Mucosa of rectum (tissue), 2 donors: ENCODE measurements at regions not wholly inside any gene's neighbourhood (a gene's known extent, or its start where the extent isn't known, plus 50 kb on each side); places are given as distances from the start of the nearest gene placed in this dataset.

Experiments used
- H3K27ac ChIP-seq, 2 donors: one replicate each; pipeline ENCODE4 v1.7.0; 2013; ENCODE audit warnings: inconsistent platforms in 2 of 2, low read depth in 2 of 2, low read length in 2 of 2
- H3K27me3 ChIP-seq, 2 donors: one replicate each; pipeline ENCODE4 v1.7.0; 2013; ENCODE audit warnings: low read length in 2 of 2; ENCODE audit not compliant: control insufficient read depth in 2 of 2, insufficient read depth in 2 of 2
- H3K36me3 ChIP-seq, 2 donors: one replicate each; pipeline ENCODE4 v1.7.0; 2013; ENCODE audit warnings: low read length in 2 of 2; ENCODE audit not compliant: control insufficient read depth in 2 of 2, insufficient read depth in 2 of 2
- H3K4me1 ChIP-seq, 2 donors: one replicate each; pipeline ENCODE4 v1.7.0; 2013; ENCODE audit warnings: low read length in 2 of 2, mild to moderate bottlenecking in 1 of 2; ENCODE audit not compliant: control insufficient read depth in 2 of 2, insufficient read depth in 2 of 2
- H3K4me3 ChIP-seq, 2 donors: one replicate each; pipeline ENCODE4 v1.7.0; 2013; ENCODE audit warnings: low read length in 2 of 2
- H3K9ac ChIP-seq, 2 donors: one replicate each; pipeline ENCODE4 v1.7.0; 2013; ENCODE audit warnings: low read length in 2 of 2, low read depth in 1 of 2, mild to moderate bottlenecking in 1 of 2
- H3K9me3 ChIP-seq, 2 donors: one replicate each; pipeline ENCODE4 v1.7.0; 2013; ENCODE audit warnings: low read length in 2 of 2; ENCODE audit not compliant: control insufficient read depth in 2 of 2
- donor health status: healthy.
- donor health status: Normal muscosa, but diverticular disease.

GRCh38 chr4:179509489-179509888 lies 2067.3 kb upstream of the AGA start:
- Histone ChIP-seq H3K4me3 (no peak overlapping the region), H3K9ac (no peak overlapping the region)

GRCh38 chr4:179521952-179522351 lies 2079.7 kb upstream of the AGA start:
- Histone ChIP-seq H3K27me3 (no peaks in the 10 kb centered on the region), H3K9ac (no peak overlapping the region), H3K4me1 (no peaks in the 10 kb centered on the region), H3K36me3 (no peaks in the 10 kb centered on the region), H3K27ac (no peak overlapping the region), H3K4me3 (no peak overlapping the region), H3K9me3 (no peaks in the 10 kb centered on the region)

More at GRCh38 chr4:179509489-179509888, 2067.3 kb upstream of the AGA start:
- Histone ChIP-seq H3K27me3 (no peaks in the 10 kb centered on the region), H3K36me3 (no peaks in the 10 kb centered on the region), H3K9me3 (peaks cover 0 to 3% of the 10 kb centered on the region in 2 donors), H3K27ac (no peak overlapping the region), H3K4me1 (no peaks in the 10 kb centered on the region)

- Histone ChIP-seq H3K27ac (no peak overlapping the region), H3K27me3 (no peaks in the 10 kb centered on the region), H3K4me1 (no peaks in the 10 kb centered on the region), H3K36me3 (no peaks in the 10 kb centered on the region), H3K9ac (no peak overlapping the region), H3K9me3 (no peaks in the 10 kb centered on the region), H3K4me3 (no peak overlapping the region)
Observed at GRCh38 chr4:179530958-179531357, 2088.7 kb upstream of the AGA start.

- Histone ChIP-seq H3K9me3 (peaks cover 0 to 5% of the 10 kb centered on the region in 2 donors), H3K4me3 (no peak overlapping the region), H3K27ac (no peak overlapping the region), H3K36me3 (no peaks in the 10 kb centered on the region), H3K4me1 (no peaks in the 10 kb centered on the region), H3K9ac (no peak overlapping the region), H3K27me3 (no peaks in the 10 kb centered on the region)
Observed at GRCh38 chr4:179536694-179537093, 2094.5 kb upstream of the AGA start.

GRCh38 chr4:179539641-179540040 lies 2097.4 kb upstream of the AGA start:
- no peak overlapping the region for H3K9ac ChIP-seq
- H3K36me3 ChIP-seq, result no peaks in the 10 kb centered on the region
- H3K4me1 ChIP-seq, result no peaks in the 10 kb centered on the region
- H3K9me3 ChIP-seq, result peaks cover 0 to 5% of the 10 kb centered on the region in 2 donors
- H3K27ac ChIP-seq, result no peak overlapping the region
- no peak overlapping the region for H3K4me3 ChIP-seq
- H3K27me3 ChIP-seq, result no peaks in the 10 kb centered on the region

GRCh38 chr4:179543771-179544170 lies 2101.5 kb upstream of the AGA start:
- Histone ChIP-seq H3K27me3 (no peaks in the 10 kb centered on the region), H3K9me3 (peaks cover 0 to 5% of the 10 kb centered on the region in 2 donors), H3K4me3 (no peak overlapping the region), H3K9ac (no peak overlapping the region), H3K27ac (no peak overlapping the region), H3K36me3 (no peaks in the 10 kb centered on the region), H3K4me1 (no peaks in the 10 kb centered on the region)

GRCh38 chr4:179544496-179544895 lies 2102.3 kb upstream of the AGA start:
- Histone ChIP-seq H3K27ac (no peak overlapping the region), H3K9me3 (peaks cover 0 to 5% of the 10 kb centered on the region in 2 donors), H3K4me1 (no peaks in the 10 kb centered on the region), H3K9ac (no peak overlapping the region), H3K36me3 (no peaks in the 10 kb centered on the region), H3K4me3 (no peak overlapping the region), H3K27me3 (no peaks in the 10 kb centered on the region)

GRCh38 chr4:179552131-179552530 lies 2109.9 kb upstream of the AGA start:
- no peak overlapping the region for H3K9ac ChIP-seq
- no peak overlapping the region for H3K4me3 ChIP-seq

GRCh38 chr4:179563741-179564140 lies 2121.5 kb upstream of the AGA start:
- H3K9ac ChIP-seq, result no peak overlapping the region
- H3K9me3 ChIP-seq, result peaks cover 0 to 2% of the 10 kb centered on the region in 2 donors

More at GRCh38 chr4:179552131-179552530, 2109.9 kb upstream of the AGA start:
- Histone ChIP-seq H3K9me3 (no peaks in the 10 kb centered on the region), H3K27me3 (no peaks in the 10 kb centered on the region), H3K36me3 (no peaks in the 10 kb centered on the region), H3K4me1 (no peaks in the 10 kb centered on the region), H3K27ac (no peak overlapping the region)

GRCh38 chr4:179569549-179569948 lies 2127.3 kb upstream of the AGA start:
- H3K27ac ChIP-seq, result no peak overlapping the region
- peaks cover 0 to 4% of the 10 kb centered on the region in 2 donors for H3K9me3 ChIP-seq
- H3K4me1 ChIP-seq, result no peaks in the 10 kb centered on the region
- H3K9ac ChIP-seq, result no peak overlapping the region
- H3K36me3 ChIP-seq, result no peaks in the 10 kb centered on the region
- H3K4me3 ChIP-seq, result no peak overlapping the region
- no peaks in the 10 kb centered on the region for H3K27me3 ChIP-seq

More at GRCh38 chr4:179563741-179564140, 2121.5 kb upstream of the AGA start:
- no peak overlapping the region for H3K27ac ChIP-seq
- no peak overlapping the region for H3K4me3 ChIP-seq
- H3K4me1 ChIP-seq, result no peaks in the 10 kb centered on the region
- no peaks in the 10 kb centered on the region for H3K27me3 ChIP-seq
- no peaks in the 10 kb centered on the region for H3K36me3 ChIP-seq
